A673 (cell line): ENCODE measurements at regions not wholly inside any gene's neighbourhood (a gene's known extent, or its start where the extent isn't known, plus 50 kb on each side); places are given as distances from the start of the nearest gene placed in this dataset.

Experiments
- BruUV-seq: library from RNA; stranded (reverse); fragments of 400-500 nt; replicated peaks from 2 replicates; lab custom pipeline; 2021; lab: Mats Ljungman, UMichigan
- CTCF ChIA-PET: fragments of 300-600 bp; sonication (Branson Sonifier 250); formaldehyde crosslinking; loops from one replicate; lab custom pipeline; 2022; ENCODE audit warnings: antibody characterized with exemption; lab: Charles Lee
- POLR2A ChIA-PET: fragments of 300-600 bp; sonication (Branson Sonifier 250); formaldehyde crosslinking; loops from one replicate; lab custom pipeline; 2022; ENCODE audit warnings: antibody characterized with exemption; ENCODE audit not compliant: low non-redundant PET; lab: Charles Lee
- DNase-seq: peaks from one replicate; pipeline ENCODE4 v3.0.0-alpha.2; 2015; ENCODE audit warnings: low spot score
- H3K27ac ChIP-seq: fragments of 200-600 bp; sonication (generic); 2 replicates; pipeline ENCODE4 v1.5.1; 2016; ENCODE audit warnings: mixed run types, low read depth, mild to moderate bottlenecking, mixed read lengths, antibody characterized with exemption, low read length; ENCODE audit not compliant: poor library complexity, severe bottlenecking
- H3K27me3 ChIP-seq: fragments of 200-600 bp; sonication (generic); replicated peaks from 2 replicates; pipeline ENCODE4 v1.6.1; 2017; ENCODE audit warnings: mixed run types, low read depth, mild to moderate bottlenecking, mixed read lengths, antibody characterized with exemption, low read length; ENCODE audit not compliant: insufficient read depth, poor library complexity
- H3K36me3 ChIP-seq: fragments of 200-600 bp; sonication (generic); 2 replicates; pipeline ENCODE4 v1.6.1; 2016; ENCODE audit warnings: mixed run types, mild to moderate bottlenecking, mixed read lengths, antibody characterized with exemption, low read length; ENCODE audit not compliant: insufficient read depth, poor library complexity, severe bottlenecking
- H3K4me1 ChIP-seq: fragments of 200-600 bp; sonication (generic); 2 replicates; pipeline ENCODE4 v1.6.1; 2017; ENCODE audit warnings: mixed run types, mild to moderate bottlenecking, mixed read lengths, antibody characterized with exemption, low read length; ENCODE audit not compliant: insufficient read depth, poor library complexity, severe bottlenecking
- H3K4me3 ChIP-seq: fragments of 200-600 bp; sonication (generic); 2 replicates; pipeline ENCODE4 v1.5.1; 2016; ENCODE audit warnings: low read depth, mixed run types, mild to moderate bottlenecking, mixed read lengths, low read length; ENCODE audit not compliant: poor library complexity, severe bottlenecking
- H3K9me3 ChIP-seq: fragments of 200-600 bp; sonication (generic); 2 replicates; pipeline ENCODE4 v1.6.1; 2016; ENCODE audit warnings: mixed run types, low read depth, mild to moderate bottlenecking, mixed read lengths, antibody characterized with exemption, low read length; ENCODE audit not compliant: poor library complexity, severe bottlenecking
- CTCF ChIP-seq: fragments of 300-800, 200-600 bp; sonication (generic); conservative IDR thresholded peaks from 2 replicates; pipeline ENCODE4 v1.5.1; 2017; ENCODE audit warnings: low read depth, mild to moderate bottlenecking, antibody characterized with exemption, low read length, moderate library complexity, mixed read lengths
- EZH2 ChIP-seq: fragments of 200-600 bp; sonication (generic); IDR thresholded peaks from 2 replicates; pipeline ENCODE4 v1.6.1; 2017; ENCODE audit warnings: borderline replicate concordance, low read depth, mild to moderate bottlenecking, mixed read lengths, antibody characterized with exemption, low read length; ENCODE audit not compliant: poor library complexity, severe bottlenecking
- intact Hi-C: fragments of 100-400 bp; cut with micrococcal nuclease; formaldehyde crosslinking; loops from one replicate; pipeline ENCODE4 v1.10.0; 2022; ENCODE audit not compliant: unreplicated experiment

- DNase-seq, result no peak
- no peak overlapping the region for H3K27ac ChIP-seq
- peaks cover 36% of the 10 kb centered on the region for H3K4me1 ChIP-seq
- intact Hi-C loops, result no loop called here
- ChIA-PET CTCF (no interaction called here), POLR2A (no interaction called here)
- TF ChIP-seq CTCF, result no peak
- TF ChIP-seq EZH2, result no peak
- BruUV-seq, result no TSS peak
- no peak overlapping the region for H3K4me3 ChIP-seq
- H3K36me3 ChIP-seq, result no peaks in the 10 kb centered on the region
- H3K9me3 ChIP-seq, result no peaks in the 10 kb centered on the region
- H3K27me3 ChIP-seq, result no peaks in the 10 kb centered on the region
These were observed 67.4 kb upstream of the BCOR start for GRCh38 chrX:40165206-40165605.

GRCh38 chrX:40164751-40165150 lies 67.0 kb upstream of the BCOR start:
- POLR2A ChIA-PET, result no interaction called here
- DNase-seq, result no peak
- Histone ChIP-seq H3K27me3 (no peaks in the 10 kb centered on the region), H3K4me3 (no peak overlapping the region), H3K4me1 (peaks cover 35% of the 10 kb centered on the region), H3K27ac (no peak overlapping the region), H3K36me3 (no peaks in the 10 kb centered on the region), H3K9me3 (no peaks in the 10 kb centered on the region)
- intact Hi-C loops, result no loop called here
- CTCF ChIA-PET, result no interaction called here
- no TSS peak for BruUV-seq
- no peak for TF ChIP-seq EZH2

- CTCF ChIA-PET, result no interaction called here
- no TSS peak for BruUV-seq
- peaks cover 5% of the 10 kb centered on the region for H3K4me1 ChIP-seq
- DNase-seq, result peak; percentile 56
- intact Hi-C loops, result no loop called here
- H3K36me3 ChIP-seq, result no peaks in the 10 kb centered on the region
- no peak for TF ChIP-seq EZH2
- no peak; the same call in 1 of the 2 replicates for TF ChIP-seq CTCF
- H3K27me3 ChIP-seq, result no peaks in the 10 kb centered on the region
- H3K4me3 ChIP-seq, result peak overlapping the region; percentile 49
- no peaks in the 10 kb centered on the region for H3K9me3 ChIP-seq
- POLR2A ChIA-PET, result no interaction called here
- peak overlapping the region; percentile 78 for H3K27ac ChIP-seq
These were observed 60.4 kb upstream of the BCOR start for GRCh38 chrX:40158036-40158706.
